LNCAP (cell line): ENCODE measurements at regions not wholly inside any gene's neighbourhood (a gene's known extent, or its start where the extent isn't known, plus 50 kb on each side); places are given as distances from the start of the nearest gene placed in this dataset.

Source experiments
- CTCF ChIP-seq: fragments of 450-650 bp; IDR thresholded peaks from 2 replicates; pipeline ENCODE4 v1.5.1; 2017; ENCODE audit warnings: mild to moderate bottlenecking

- TF ChIP-seq CTCF = no peak
These were observed 205.6 kb upstream of the CLINT1 start for GRCh38 chr5:158064334-158065123.

- no peak for TF ChIP-seq CTCF
These were observed 204.1 kb upstream of the CLINT1 start for GRCh38 chr5:158063052-158063451.

GRCh38 chr5:158061451-158061850 is 202.5 kb upstream of the CLINT1 start:
- TF ChIP-seq CTCF = no peak

GRCh38 chr5:158060212-158060611 is 201.3 kb upstream of the CLINT1 start:
- no peak for TF ChIP-seq CTCF

- TF ChIP-seq CTCF = no peak
These were observed 199.5 kb upstream of the CLINT1 start for GRCh38 chr5:158058208-158059120.

GRCh38 chr5:158056130-158056825 is 197.3 kb upstream of the CLINT1 start:
- no peak for TF ChIP-seq CTCF

- TF ChIP-seq CTCF = no peak
These were observed 196.2 kb upstream of the CLINT1 start for GRCh38 chr5:158055111-158055501.
